K562 (cell line): ENCODE measurements at regions not wholly inside any gene's neighbourhood (a gene's known extent, or its start where the extent isn't known, plus 50 kb on each side); places are given as distances from the start of the nearest gene placed in this dataset.

ENCODE experiments used
- ATAC-seq: fragments of 200-7000 bp; cut with Tn5 transposase; 3 replicates; pipeline ENCODE4 v1.9.1; 2020; ENCODE audit warnings: moderate library complexity
- BruUV-seq: library from RNA; stranded (reverse); fragments of 400-500 nt; replicated peaks from 2 replicates; lab custom pipeline; 2021; lab: Mats Ljungman, UMichigan
- CTCF ChIA-PET: fragments of 300-600 bp; formaldehyde crosslinking; extraction: SDS; loops from one replicate; lab custom pipeline; 2021; ENCODE audit warnings: low intra/inter-chr PET ratio; lab: Yijun Ruan, JAX
- POLR2A ChIA-PET: fragments of 300-600, 350-650 bp; sonication (Branson Sonifier 250); formaldehyde crosslinking; extraction: SDS; loops from one replicate; lab custom pipeline; 2021; ENCODE audit warnings: antibody characterized with exemption, inconsistent platforms; lab: Yijun Ruan, JAX
- DNase-seq, 4 experiments: peaks; one replicate each; pipeline versions ENCODE4 v3.0.0 to v3.0.0-alpha.2; 2011 to 2018; ENCODE audit warnings: low spot score in 3 of 4, mixed read lengths in 3 of 4; ENCODE audit errors: extremely low read depth in 1 of 4
- FAIRE-seq: peaks from 2 replicates; lab custom pipeline; 2011; peaks lifted over from hg19 to GRCh38; lab: Jason Lieb, UNC
- H2AFZ ChIP-seq: 2 replicates; pipeline ENCODE4 v1.6.0; 2011; ENCODE audit warnings: low read depth, low read length, control low read depth, inconsistent platforms
- H3K27ac ChIP-seq: fragments of 200-600 bp; 3 replicates; pipeline ENCODE4 v1.8.0; 2011; ENCODE audit warnings: low read depth, mild to moderate bottlenecking, control low read depth, inconsistent platforms, low read length, moderate library complexity, mixed read lengths; ENCODE audit errors: extremely low read depth
- H3K27me3 ChIP-seq, 2 experiments: fragments of 300-600 bp in 1 of 2; 2 replicates in 1 of 2; 3 replicates in 1 of 2; pipeline versions ENCODE4 v1.6.0 to v1.8.0; 2011; ENCODE audit warnings: inconsistent platforms in 2 of 2, low read length in 2 of 2, mild to moderate bottlenecking in 1 of 2, mixed read lengths in 1 of 2, moderate library complexity in 1 of 2; ENCODE audit not compliant: control insufficient read depth in 2 of 2, insufficient read depth in 2 of 2
- H3K36me3 ChIP-seq: fragments of 300-600 bp; 3 replicates; pipeline ENCODE4 v1.8.0; 2011; ENCODE audit warnings: mild to moderate bottlenecking, low read length, inconsistent platforms; ENCODE audit not compliant: control insufficient read depth, insufficient read depth
- H3K4me1 ChIP-seq, 2 experiments: fragments of 200-600 bp in 1 of 2; replicated peaks in 1 of 2; 2 replicates in 1 of 2; 3 replicates in 1 of 2; pipeline versions ENCODE4 v1.5.1 to v1.8.0; 2011; ENCODE audit warnings: inconsistent platforms in 2 of 2, low read length in 2 of 2, mild to moderate bottlenecking in 1 of 2, mixed read lengths in 1 of 2, moderate library complexity in 1 of 2; ENCODE audit not compliant: control insufficient read depth in 2 of 2, insufficient read depth in 2 of 2
- H3K4me2 ChIP-seq: 2 replicates; pipeline ENCODE4 v1.6.1; 2011; ENCODE audit warnings: low read length, control low read depth, inconsistent platforms, mixed read lengths; ENCODE audit not compliant: insufficient read depth
- H3K4me3 ChIP-seq: fragments of 200-600 bp; sonication (generic), shearing (Covaris generic); 2 replicates; pipeline ENCODE4 v1.5.1; 2016; ENCODE audit warnings: control low read depth, inconsistent platforms
- H3K79me2 ChIP-seq: fragments of 200-600 bp; 3 replicates; pipeline ENCODE4 v1.8.0; 2011; ENCODE audit warnings: low read length, inconsistent platforms; ENCODE audit not compliant: control insufficient read depth, insufficient read depth
- H3K9ac ChIP-seq, 2 experiments: 2 replicates each; pipeline versions ENCODE4 v1.6.0 to v1.6.1; 2011; ENCODE audit warnings: low read depth in 2 of 2, low read length in 2 of 2, control low read depth in 1 of 2, inconsistent platforms in 1 of 2, mild to moderate bottlenecking in 1 of 2, mixed read lengths in 1 of 2; ENCODE audit not compliant: insufficient read depth in 1 of 2
- H3K9me1 ChIP-seq: one replicate; pipeline ENCODE4 v1.6.0; 2011; ENCODE audit warnings: inconsistent platforms, mild to moderate bottlenecking, low read length, moderate library complexity; ENCODE audit not compliant: control insufficient read depth, insufficient read depth
- H3K9me3 ChIP-seq: replicated peaks from 2 replicates; pipeline ENCODE4 v1.5.1; 2011; ENCODE audit warnings: low read depth, low read length, inconsistent platforms; ENCODE audit not compliant: control insufficient read depth, insufficient read depth
- H4K20me1 ChIP-seq: replicated peaks from 2 replicates; pipeline ENCODE4 v1.6.1; 2011; ENCODE audit warnings: low read length, inconsistent platforms, mixed read lengths; ENCODE audit not compliant: control insufficient read depth, insufficient read depth
- ELK3 ChIP-seq: fragments of 450-650 bp; formaldehyde crosslinking; IDR thresholded peaks from 2 replicates; pipeline ENCODE4 v1.4.0; 2020; ENCODE audit warnings: mild to moderate bottlenecking
- MED1 ChIP-seq: sonication (generic); formaldehyde crosslinking; IDR thresholded peaks from 2 replicates; pipeline ENCODE4 v1.8.1; 2023; ENCODE audit warnings: missing genetic modification reagents, borderline replicate concordance
- PTBP1 ChIP-seq: fragments of 200-400 bp; formaldehyde crosslinking; IDR thresholded peaks from 2 replicates; pipeline ENCODE4 v1.6.1; 2017; ENCODE audit warnings: low read depth, low read length
- RBM22 ChIP-seq: fragments of 200-400 bp; formaldehyde crosslinking; IDR thresholded peaks from 2 replicates; pipeline ENCODE4 v1.6.1; 2018; ENCODE audit warnings: low read length, low read depth; ENCODE audit not compliant: poor library complexity, severe bottlenecking
- RUNX1 ChIP-seq: sonication (generic); IDR thresholded peaks from 2 replicates; pipeline ENCODE4 v1.6.1; 2016; ENCODE audit warnings: antibody characterized with exemption, low read depth
- SLC30A9 ChIP-seq: fragments of 250-450 bp; sonication (Bioruptor Pico); IDR thresholded peaks from 2 replicates; pipeline ENCODE4 v1.8.0; 2022; ENCODE audit warnings: mild to moderate bottlenecking, moderate library complexity
- SMARCA4 ChIP-seq: fragments of 450-650 bp; IDR thresholded peaks from 2 replicates; pipeline ENCODE4 v1.6.1; 2016
- SRSF1 ChIP-seq: fragments of 200-400 bp; formaldehyde crosslinking; IDR thresholded peaks from 2 replicates; pipeline ENCODE4 v1.6.1; 2017; ENCODE audit warnings: mild to moderate bottlenecking, low read depth, low read length, moderate library complexity
- ZNF444 ChIP-seq: fragments of 250-450 bp; sonication (Bioruptor Pico); IDR thresholded peaks from 2 replicates; pipeline ENCODE4 v1.4.0; 2020; ENCODE audit warnings: mild to moderate bottlenecking, moderate library complexity
- WGBS: fragments of 100-300 bp; shearing (Covaris generic); methylation state at CpG from one replicate; pipeline ENCODE4 v1.1.6; 2016; ENCODE audit warnings: low coverage, mixed read lengths; ENCODE audit not compliant: insufficient coverage; ENCODE audit errors: missing lambda C conversion rate; 5-methylcytosine and 5-hydroxymethylcytosine counted together
- in situ Hi-C: fragments of 300-500 bp; cut with MboI; formaldehyde crosslinking; loops from 4 replicates; pipeline ENCODE4 v1.15.0; 2018; ENCODE audit warnings: inconsistent platforms, mixed read lengths
- intact Hi-C: fragments of 100-400 bp; cut with micrococcal nuclease; formaldehyde crosslinking; loops from 2 replicates; pipeline ENCODE4 v1.14.2; 2022
- TF ChIP-seq, protein P1 (sequence below), 2 experiments: fragments of 450-650 bp in 1 of 2; IDR thresholded peaks; 2 replicates each; pipeline ENCODE4 v1.6.1; 2011 to 2017; ENCODE audit warnings: low read depth in 2 of 2, antibody characterized with exemption in 1 of 2, borderline replicate concordance in 1 of 2, low read length in 1 of 2, mild to moderate bottlenecking in 1 of 2, mixed read lengths in 1 of 2; ENCODE audit not compliant: control insufficient read depth in 1 of 2

DNA sequence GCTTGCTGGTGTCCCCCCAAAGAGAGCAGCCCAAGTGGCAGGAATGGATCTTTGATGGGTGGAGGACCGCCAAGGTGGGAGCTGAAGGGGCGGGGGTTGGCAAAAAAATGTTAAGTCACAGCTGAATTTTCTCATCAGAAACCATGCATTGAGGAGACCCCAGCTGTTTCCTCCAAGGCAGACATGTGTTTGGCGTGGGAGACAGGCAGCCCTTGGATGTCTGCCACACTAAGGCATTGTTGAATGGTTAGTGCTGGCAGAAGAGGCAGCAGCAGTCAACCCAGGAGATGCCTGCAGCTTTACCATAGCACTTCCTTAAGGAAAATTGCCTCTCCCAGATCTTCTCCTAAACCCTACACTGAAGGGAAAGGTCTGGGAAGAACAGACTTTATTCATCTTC lies 394.9 kb upstream of the CD180 start (continued):
- TF ChIP-seq ELK3 (CRISPR knock-in tag) (no peak), ZNF444 (CRISPR knock-in tag) (no peak)
- TF ChIP-seq, protein P1, sequence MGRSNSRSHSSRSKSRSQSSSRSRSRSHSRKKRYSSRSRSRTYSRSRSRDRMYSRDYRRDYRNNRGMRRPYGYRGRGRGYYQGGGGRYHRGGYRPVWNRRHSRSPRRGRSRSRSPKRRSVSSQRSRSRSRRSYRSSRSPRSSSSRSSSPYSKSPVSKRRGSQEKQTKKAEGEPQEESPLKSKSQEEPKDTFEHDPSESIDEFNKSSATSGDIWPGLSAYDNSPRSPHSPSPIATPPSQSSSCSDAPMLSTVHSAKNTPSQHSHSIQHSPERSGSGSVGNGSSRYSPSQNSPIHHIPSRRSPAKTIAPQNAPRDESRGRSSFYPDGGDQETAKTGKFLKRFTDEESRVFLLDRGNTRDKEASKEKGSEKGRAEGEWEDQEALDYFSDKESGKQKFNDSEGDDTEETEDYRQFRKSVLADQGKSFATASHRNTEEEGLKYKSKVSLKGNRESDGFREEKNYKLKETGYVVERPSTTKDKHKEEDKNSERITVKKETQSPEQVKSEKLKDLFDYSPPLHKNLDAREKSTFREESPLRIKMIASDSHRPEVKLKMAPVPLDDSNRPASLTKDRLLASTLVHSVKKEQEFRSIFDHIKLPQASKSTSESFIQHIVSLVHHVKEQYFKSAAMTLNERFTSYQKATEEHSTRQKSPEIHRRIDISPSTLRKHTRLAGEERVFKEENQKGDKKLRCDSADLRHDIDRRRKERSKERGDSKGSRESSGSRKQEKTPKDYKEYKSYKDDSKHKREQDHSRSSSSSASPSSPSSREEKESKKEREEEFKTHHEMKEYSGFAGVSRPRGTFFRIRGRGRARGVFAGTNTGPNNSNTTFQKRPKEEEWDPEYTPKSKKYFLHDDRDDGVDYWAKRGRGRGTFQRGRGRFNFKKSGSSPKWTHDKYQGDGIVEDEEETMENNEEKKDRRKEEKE (IDR thresholded peaks at IDR 0.05; ENCODE audit: borderline replicate concordance in 1 of 2, control insufficient read depth in 1 of 2, low read depth in 2 of 2, low read length in 1 of 2), result no peak

DNA sequence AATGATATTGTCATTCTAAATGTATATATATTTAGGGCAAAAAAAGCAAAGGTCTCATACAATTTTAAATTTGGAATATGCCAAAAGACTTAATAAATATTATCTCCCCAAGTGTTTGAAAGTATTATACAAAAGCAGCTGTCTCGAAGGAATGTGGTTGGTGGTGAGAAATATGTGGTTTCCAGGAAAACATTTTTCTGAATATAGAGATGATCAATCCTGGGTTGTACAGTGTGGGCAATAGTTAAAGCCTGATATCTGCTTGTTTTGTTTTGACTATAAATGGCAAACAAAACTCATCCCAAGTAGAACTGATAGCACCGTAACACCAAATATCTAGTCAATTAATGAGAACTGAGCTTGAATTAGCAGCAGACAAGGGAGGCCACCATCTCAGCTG lies 391.8 kb upstream of the CD180 start:
- H3K9me1 ChIP-seq, result no peaks in the 10 kb centered on the region
- H4K20me1 ChIP-seq, result no peaks in the 10 kb centered on the region
- in situ Hi-C loops (no loop called here), intact Hi-C loops (no loop called here)
- no peak overlapping the region for H2AFZ ChIP-seq
- H3K36me3 ChIP-seq, result no peaks in the 10 kb centered on the region
- no peak overlapping the region for H3K4me3 ChIP-seq
- FAIRE-seq, result no peak
- H3K27ac ChIP-seq, result no peak overlapping the region
- ChIA-PET POLR2A (no interaction called here), CTCF (no interaction called here)
- H3K9me3 ChIP-seq, result no peaks in the 10 kb centered on the region
- H3K27me3 ChIP-seq, result no peaks in the 10 kb centered on the region
- DNase-seq, result no peak
- H3K4me2 ChIP-seq, result no peak overlapping the region
- no peak for ATAC-seq
- no peaks in the 10 kb centered on the region for H3K79me2 ChIP-seq
- no peaks in the 10 kb centered on the region for H3K4me1 ChIP-seq
- H3K9ac ChIP-seq, result no peak overlapping the region
- TF ChIP-seq RBM22 (no peak), MED1 (CRISPR knock-in tag) (no peak), RUNX1 (no peak), PTBP1 (no peak), SLC30A9 (no peak), SMARCA4 (no peak), SRSF1 (no peak)
- BruUV-seq, result no TSS peak
- WGBS, result 0% methylated on average over 2 of the region's 2 CpGs
